Lung (tissue), 11 donors: ENCODE measurements at regions not wholly inside any gene's neighbourhood (a gene's known extent, or its start where the extent isn't known, plus 50 kb on each side); places are given as distances from the start of the nearest gene placed in this dataset.
A peak's percentile ranks its signal among the peaks of the same experiment; 100 is the strongest.

Experiments used
- ATAC-seq: fragments of 200-7000 bp; cut with Tn5 transposase; one replicate; pipeline ENCODE4 v1.9.1; 2020; ENCODE audit warnings: moderate number of reproducible peaks; ENCODE audit not compliant: insufficient read depth, low FRiP score
- DNase-seq, 3 donors: peaks; one replicate each; pipeline ENCODE4 v3.0.0-alpha.2; 2013 to 2017
- H3K27ac ChIP-seq, 2 donors: one replicate each; pipeline ENCODE4 v1.5.1; 2013; ENCODE audit warnings: mild to moderate bottlenecking in 2 of 2, moderate library complexity in 2 of 2, control low read depth in 1 of 2, inconsistent platforms in 1 of 2, low read depth in 1 of 2, low read length in 1 of 2
- H3K27me3 ChIP-seq, 3 donors: one replicate each; pipeline ENCODE4 v1.5.1; 2013; ENCODE audit warnings: low read length in 2 of 3; ENCODE audit not compliant: control insufficient read depth in 3 of 3, insufficient read depth in 3 of 3
- H3K36me3 ChIP-seq, 4 donors: one replicate each; pipeline ENCODE4 v1.5.1; 2013; ENCODE audit warnings: low read length in 4 of 4, mild to moderate bottlenecking in 1 of 4, moderate library complexity in 1 of 4; ENCODE audit not compliant: control insufficient read depth in 4 of 4, insufficient read depth in 4 of 4
- H3K4me1 ChIP-seq, 5 donors: one replicate each; pipeline ENCODE4 v1.5.1; 2013; ENCODE audit warnings: low read length in 5 of 5, mild to moderate bottlenecking in 2 of 5, moderate library complexity in 1 of 5; ENCODE audit not compliant: control insufficient read depth in 5 of 5, insufficient read depth in 5 of 5
- H3K4me3 ChIP-seq: one replicate; pipeline ENCODE4 v1.5.1; 2013; ENCODE audit warnings: mild to moderate bottlenecking, control low read depth, moderate library complexity
- H3K9ac ChIP-seq, 2 donors: one replicate each; pipeline ENCODE4 v1.5.1; 2013; ENCODE audit warnings: low read length in 2 of 2, control low read depth in 1 of 2; ENCODE audit not compliant: insufficient read depth in 1 of 2
- H3K9me3 ChIP-seq, 4 donors: one replicate each; pipeline ENCODE4 v1.5.1; 2013; ENCODE audit warnings: low read length in 3 of 4, mild to moderate bottlenecking in 1 of 4, moderate library complexity in 1 of 4; ENCODE audit not compliant: control insufficient read depth in 4 of 4, insufficient read depth in 3 of 4
- CTCF ChIP-seq: IDR thresholded peaks from 2 replicates; pipeline ENCODE4 v1.5.1; 2012; ENCODE audit warnings: mild to moderate bottlenecking; ENCODE audit errors: control extremely low read depth, extremely low read depth
- WGBS, 2 donors: extraction: QIAGEN DNeasy Blood & Tissue Kit; methylation state at CpG; one replicate each; pipeline ENCODE4 v1.1.7; 2013; 5-methylcytosine and 5-hydroxymethylcytosine counted together
- donor health status: control.
- donor health status: control.
- donor health status: Bipolar disorder and iron deficiency.
- donor health status: healthy.
- donor health status: DM: yes; HTN: yes; CAD: no.

- Histone ChIP-seq H3K27ac (no peak overlapping the region), H3K36me3 (no peaks in the 10 kb centered on the region), H3K27me3 (no peaks in the 10 kb centered on the region), H3K4me3 (no peak overlapping the region), H3K4me1 (no peaks in the 10 kb centered on the region), H3K9me3 (no peaks in the 10 kb centered on the region), H3K9ac (no peak overlapping the region)
- no peak for TF ChIP-seq CTCF
- ATAC-seq (no peak), DNase-seq (no peak)
Observed at GRCh38 chr13:80151016-80151415, 189.9 kb downstream of the SPRY2 start.

DNA sequence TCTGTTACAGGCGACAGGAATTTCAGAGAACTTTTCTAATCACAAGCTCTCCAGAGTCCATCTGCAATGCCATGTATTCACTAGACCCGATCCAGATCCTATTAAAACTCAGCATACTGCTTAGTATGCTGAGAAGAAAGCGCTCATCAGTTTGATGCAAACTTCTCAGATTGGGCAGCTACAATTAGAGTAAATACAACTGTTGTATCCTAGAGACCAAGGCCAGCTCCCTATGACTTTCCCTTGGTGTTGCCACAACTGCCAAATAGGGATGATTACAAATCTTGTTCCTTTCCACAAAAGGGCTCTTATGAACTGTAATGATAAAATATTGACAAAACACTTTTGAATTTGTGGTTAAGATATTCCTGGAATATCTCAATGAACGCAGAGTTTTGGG, 191.2 kb downstream of the SPRY2 start:
- Histone ChIP-seq H3K4me1 (peaks cover 0 to 7% (median 4%) of the 10 kb centered on the region in 5 donors), H3K27ac (no peak overlapping the region), H3K36me3 (no peaks in the 10 kb centered on the region), H3K9me3 (no peaks in the 10 kb centered on the region), H3K27me3 (no peaks in the 10 kb centered on the region), H3K4me3 (no peak overlapping the region), H3K9ac (no peak overlapping the region)
- no peak for TF ChIP-seq CTCF
- no peak for ATAC-seq
- 86 to 98% methylated on average over 4 of the region's 4 CpGs for WGBS, 2 donors
- DNase-seq = peak in 1 of 3 donors; percentile 11

GRCh38 chr13:80145171-80145690, 195.7 kb downstream of the SPRY2 start:
- no peak overlapping the region for H3K4me3 ChIP-seq
- no peak overlapping the region for H3K27ac ChIP-seq
- DNase-seq (peak in 2 of 3 donors; percentile 49 to 77), ATAC-seq (no peak)
- 65 to 80% methylated on average over 3 of the region's 3 CpGs for WGBS, 2 donors
- H3K27me3 ChIP-seq = no peaks in the 10 kb centered on the region
- no peak overlapping the region for H3K9ac ChIP-seq
- no peak for TF ChIP-seq CTCF
- no peaks in the 10 kb centered on the region for H3K9me3 ChIP-seq
- H3K36me3 ChIP-seq = no peaks in the 10 kb centered on the region
- peaks cover 0 to 21% (median 10%) of the 10 kb centered on the region in 5 donors for H3K4me1 ChIP-seq

GRCh38 chr13:80144493-80144892, 196.4 kb downstream of the SPRY2 start:
- no peaks in the 10 kb centered on the region for H3K9me3 ChIP-seq
- no peak overlapping the region for H3K27ac ChIP-seq
- DNase-seq (no peak), ATAC-seq (no peak)
- H3K27me3 ChIP-seq = no peaks in the 10 kb centered on the region
- no peak for TF ChIP-seq CTCF
- H3K36me3 ChIP-seq = no peaks in the 10 kb centered on the region
- H3K9ac ChIP-seq = no peak overlapping the region
- no peak overlapping the region for H3K4me3 ChIP-seq
- H3K4me1 ChIP-seq = peaks cover 0 to 21% (median 10%) of the 10 kb centered on the region in 5 donors
